Stimulated activated CD8-positive, alpha-beta memory T cell treated with anti-CD3 and anti-CD28 coated beads, Interleukin-12 subunit alpha, Interleukin-12 subunit beta, amount 100 ng/mL, for 4 hours (primary cell): ENCODE measurements at regions not wholly inside any gene's neighbourhood (a gene's known extent, or its start where the extent isn't known, plus 50 kb on each side); places are given as distances from the start of the nearest gene placed in this dataset.
"Not testable (repeated sequence)": the region's sequence is repeated elsewhere in the genome, so short reads cannot be mapped to it uniquely, and the experiment has no call there.

Experiments used
- DNase-seq: peaks from one replicate; pipeline ENCODE4 v3.0.0-alpha.2; 2020; ENCODE audit warnings: low read depth

DNA sequence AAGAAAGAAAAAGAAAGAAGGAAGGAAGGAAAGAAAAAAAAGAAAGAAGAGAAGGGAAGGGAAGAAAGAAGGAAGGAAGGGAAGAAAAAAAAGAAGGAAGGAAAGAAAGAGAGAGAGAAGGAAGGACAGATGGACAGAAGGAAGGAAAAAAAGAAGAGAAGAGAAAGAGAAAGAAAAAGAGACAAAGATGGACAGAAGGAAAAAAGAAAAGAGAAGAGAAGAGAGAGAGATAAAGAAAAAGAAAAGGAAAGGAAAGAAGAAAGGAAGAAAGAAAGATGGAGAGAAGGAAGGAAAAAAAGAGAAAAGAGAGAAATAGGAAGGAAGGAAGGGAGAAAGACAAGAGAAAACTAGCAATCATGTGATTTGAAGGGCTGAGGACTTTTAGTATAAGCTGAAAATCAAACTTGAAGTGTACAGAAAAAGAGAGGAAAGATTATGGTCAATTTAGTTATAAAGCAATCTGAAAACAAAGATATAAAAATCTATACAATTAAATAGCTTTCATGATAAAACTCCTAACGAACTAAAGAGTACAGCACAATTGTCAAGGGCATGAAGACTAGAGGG lies 115.3 kb downstream of the LTN1 start:
- DNase-seq, result no peak

DNA sequence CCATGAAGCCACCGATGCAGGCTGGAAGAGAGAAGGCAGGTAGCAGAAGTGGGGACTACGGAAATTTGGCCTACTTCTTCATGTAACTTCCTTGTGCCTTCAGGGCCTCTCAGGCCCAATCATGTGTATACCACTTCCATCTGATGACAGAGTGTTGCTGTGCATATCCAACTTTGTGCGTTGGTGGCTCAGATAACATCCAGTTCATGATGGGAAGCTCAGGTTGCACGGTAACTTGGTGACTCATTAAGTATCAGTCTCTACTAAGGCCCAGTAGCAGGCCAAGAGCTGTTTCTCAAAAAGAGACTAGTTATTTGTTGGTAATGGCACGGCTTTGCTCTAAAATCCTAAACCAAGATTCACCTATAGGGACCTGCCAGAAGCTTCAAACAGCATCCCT lies 117.6 kb downstream of the LTN1 start:
- no peak for DNase-seq

DNA sequence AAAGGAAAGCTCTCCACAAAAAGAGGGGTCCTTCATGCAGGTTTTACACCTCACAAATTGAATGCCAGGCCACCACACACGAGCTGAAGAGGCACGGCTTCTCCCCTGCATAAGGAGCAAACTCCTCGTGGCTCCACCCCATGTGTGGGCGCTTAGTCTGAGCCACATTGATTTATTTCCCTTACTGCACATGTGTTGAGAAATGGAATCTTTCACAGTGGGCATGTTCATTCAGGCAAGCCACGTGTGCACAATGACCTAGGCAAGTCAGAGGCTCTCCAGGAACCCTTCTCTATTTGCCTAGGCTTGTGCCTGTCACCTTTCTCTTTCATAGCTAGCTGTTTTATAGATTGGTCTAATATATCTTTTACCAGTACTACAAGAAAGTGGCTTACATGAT lies 120.5 kb downstream of the LTN1 start:
- no peak for DNase-seq

DNA sequence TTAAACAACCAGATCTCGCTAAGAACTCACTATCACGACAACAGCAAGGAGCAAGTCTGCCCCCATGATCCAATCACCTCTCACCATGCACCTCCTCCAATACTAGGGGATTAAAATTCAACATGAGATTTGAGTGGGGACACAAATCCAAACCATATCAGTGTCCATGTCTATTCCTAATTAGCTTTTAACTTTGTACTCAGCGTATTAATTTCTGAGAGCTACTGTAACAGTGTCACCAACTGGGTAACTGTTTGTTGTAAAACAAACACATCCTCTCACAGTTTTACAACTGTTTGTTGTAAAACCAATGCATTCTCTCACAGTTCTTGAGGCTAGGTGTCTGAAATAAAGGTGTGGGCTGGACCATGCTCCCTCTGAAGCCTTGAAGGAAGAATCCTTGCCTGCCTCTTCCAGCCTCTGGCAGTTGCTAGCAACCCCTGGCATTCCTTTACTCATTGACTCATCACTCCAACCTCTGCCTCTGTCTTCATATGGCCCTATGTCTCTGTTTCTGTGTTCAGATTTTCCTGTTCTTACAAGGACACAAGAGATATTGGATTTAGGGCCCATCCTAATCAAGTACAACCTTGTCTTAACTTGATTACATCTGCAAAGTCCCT lies 121.2 kb downstream of the LTN1 start:
- no peak for DNase-seq

DNA sequence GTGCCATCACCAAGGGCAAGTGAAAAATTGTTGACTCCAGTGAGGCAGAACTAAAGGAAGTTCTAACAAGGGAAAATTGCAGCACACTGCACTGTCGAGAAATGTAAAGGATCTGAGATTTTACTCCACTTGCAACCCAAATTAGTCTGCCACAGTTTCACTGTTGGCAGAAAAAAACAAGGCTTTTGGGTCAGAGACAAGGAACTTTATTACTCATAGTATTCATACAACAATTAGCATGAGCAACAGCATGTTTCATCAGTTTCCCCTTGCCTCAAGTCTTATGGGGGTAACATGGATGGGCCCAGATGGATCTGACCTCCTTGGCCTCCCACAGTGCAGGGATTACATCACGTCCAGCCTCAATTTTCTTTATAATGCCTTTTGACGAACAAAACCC lies 125.3 kb downstream of the LTN1 start:
- no peak for DNase-seq

DNA sequence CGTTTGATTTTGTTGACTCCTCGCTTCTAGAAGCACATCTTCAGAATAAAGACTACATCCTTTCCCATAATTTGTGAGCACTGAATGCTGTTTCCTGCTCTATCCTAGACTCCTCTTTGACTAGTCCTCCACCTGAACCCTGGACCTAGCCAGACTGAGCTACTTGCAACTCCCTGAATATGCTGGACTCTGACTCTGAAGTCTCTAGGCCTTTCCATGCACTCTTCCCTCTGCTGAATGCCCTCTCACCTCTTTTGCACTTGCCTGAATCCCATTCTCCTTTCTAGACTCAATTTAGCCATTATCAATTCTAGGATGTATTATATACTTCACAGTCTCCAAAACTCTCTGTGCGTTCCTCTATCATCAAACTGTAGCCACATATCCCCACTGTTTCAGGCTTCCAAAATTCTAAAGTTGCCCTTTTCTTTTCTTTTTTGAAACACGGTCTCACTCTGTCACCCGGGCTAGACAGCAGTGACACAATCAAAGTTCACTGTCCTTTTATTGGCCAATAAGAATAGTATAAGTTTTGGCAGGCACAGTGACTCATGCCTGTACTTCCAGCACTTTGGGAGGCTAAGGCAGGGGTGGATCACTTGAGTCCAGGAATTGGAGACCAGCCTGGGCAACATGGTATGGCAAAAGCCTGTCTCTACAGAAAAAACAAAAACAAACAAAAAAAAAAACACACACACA lies 127.0 kb downstream of the LTN1 start:
- DNase-seq, result no peak

DNA sequence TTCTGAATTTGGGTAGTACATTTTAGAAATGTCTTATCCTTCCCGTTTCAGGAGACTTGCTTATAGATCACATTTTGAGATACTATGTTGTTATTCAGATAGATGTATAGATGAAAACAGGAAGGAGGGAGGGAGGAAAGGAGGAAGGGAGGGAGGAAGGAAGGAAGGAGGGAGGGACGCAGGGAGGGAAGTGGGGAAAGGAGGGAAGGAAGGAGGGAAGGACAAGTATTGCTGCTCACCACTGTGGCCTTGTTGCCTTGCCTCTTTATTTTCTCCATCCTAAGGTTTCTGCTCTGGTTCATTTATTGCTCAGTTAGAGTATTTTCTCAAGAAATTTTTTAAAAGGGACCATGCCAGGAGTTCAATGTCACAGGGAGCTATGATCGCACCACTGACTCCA lies 134.3 kb downstream of the LTN1 start:
- no peak for DNase-seq

DNA sequence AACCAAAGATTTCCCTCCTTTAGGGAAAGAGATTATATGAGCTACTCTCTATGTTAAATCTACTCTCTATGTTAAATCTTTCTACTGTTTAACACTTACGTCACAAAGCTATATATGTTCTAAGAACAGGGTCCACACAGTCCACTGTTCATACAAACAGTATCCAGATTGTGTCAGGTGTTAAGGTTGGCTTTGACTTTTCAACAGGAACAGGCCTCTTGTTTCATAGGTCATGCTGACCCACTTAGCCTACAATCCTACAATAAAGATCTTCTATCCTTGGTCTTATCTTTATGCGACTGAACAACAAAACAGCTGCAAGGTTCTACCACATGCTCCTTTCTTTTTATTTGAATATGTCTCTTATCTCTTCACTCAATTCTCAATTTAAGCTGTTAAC lies 134.9 kb downstream of the LTN1 start:
- DNase-seq, result no peak

DNA sequence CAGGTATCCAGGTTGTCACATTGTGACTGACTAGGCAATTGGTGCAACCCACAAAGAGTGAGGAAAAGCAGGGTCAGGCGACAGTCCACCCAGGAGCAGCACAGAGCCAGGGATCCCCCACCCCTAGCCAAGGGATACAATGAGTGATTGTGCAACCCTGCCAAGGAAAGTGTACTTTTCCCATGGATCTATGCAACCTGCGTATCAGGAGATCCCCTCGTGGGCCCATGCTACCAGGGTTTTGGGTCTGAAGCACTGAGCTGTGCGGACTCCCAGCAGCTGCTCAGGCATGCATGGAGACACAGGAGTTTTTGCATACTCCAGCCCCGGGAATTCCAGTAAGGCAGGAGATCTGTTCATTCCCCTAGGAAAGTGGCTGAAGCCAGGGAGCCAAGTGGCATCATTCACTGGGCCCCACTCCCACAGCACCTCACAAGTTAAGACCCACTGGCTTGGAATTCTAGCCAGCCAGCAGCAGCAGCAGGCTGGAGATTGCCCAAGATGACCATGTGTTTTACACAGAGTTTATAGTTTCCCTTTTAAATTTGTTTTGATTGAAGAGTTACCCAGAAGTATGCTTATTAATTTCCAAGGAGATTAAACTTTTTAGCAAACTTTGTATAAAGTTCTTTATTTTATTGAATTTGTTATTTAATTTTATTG lies 136.0 kb downstream of the LTN1 start:
- no peak for DNase-seq

DNA sequence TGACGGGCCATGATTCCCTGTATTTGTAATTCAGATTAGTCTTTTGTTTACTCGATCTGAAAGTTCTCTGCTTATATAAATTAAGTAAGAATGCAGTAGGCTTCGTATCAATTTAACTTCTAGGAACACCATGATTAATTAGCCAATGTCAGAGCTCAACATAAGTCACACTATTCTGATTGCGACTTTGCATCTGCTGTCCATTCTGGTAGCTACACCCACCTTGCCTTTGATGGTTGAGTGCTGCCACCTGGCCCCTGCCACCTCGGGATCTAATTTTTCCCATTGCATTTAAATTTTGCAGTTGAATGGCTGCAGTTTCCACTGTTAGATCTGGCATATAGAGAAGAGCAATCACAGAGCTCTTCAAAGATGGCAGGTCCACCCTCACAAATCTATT lies 140.0 kb downstream of the LTN1 start:
- DNase-seq, result no peak

DNA sequence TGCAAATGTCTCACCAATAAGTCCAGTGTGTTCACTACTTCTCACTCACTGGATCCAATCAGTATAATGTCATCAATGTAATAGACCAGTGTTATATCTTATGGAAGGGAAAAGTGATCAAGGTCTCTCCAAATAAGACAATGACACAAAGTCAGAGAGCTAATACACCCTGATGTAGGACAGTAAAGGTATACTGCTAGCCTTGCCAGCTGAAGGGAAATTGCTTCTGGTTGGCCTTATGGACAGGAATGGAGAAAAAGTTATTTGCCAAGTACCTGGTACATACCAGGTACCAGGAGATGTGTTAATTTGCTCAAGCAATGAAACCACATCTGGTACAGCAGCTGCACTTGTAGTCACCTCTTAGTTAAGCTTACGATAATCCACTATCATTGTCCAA lies 141.0 kb downstream of the LTN1 start:
- no peak for DNase-seq

DNA sequence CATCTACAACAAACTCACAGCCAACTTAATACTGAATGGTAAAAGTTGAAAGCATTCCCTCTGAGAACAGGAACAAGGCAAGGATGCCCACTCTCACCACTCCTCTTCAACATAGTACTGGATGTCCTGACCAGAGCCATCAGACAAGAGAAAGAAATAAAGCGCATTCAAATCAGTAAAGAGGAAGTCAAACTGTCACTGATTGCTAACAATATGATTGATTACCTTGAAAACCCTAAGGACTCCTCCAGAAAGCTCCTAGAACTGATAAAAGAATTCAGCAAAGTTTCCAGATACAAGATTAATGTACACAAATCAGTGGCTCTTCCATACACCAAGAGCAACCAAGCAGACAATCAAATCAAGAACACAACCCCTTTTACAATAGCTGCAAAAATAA lies 153.4 kb downstream of the LTN1 start:
- not testable (repeated sequence) for DNase-seq

DNA sequence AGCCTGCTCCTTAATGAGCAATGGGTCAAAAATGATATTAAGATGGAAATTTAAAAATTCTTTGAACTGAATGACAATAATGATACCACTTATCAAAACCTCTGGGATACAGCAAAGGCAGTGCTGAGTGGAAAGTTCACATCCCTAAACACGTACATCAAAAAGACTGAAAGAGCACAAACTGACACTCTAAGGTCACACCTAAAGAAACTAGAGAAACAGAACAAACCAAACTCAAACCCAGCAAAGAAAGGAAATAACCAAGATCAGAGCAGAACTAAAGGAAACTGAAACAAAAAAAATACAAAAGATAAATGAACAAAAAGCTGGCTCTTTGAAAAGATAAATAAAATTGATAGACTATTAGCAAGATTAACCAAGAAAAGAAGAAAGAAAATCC lies 155.3 kb downstream of the LTN1 start:
- DNase-seq, result not testable (repeated sequence)

DNA sequence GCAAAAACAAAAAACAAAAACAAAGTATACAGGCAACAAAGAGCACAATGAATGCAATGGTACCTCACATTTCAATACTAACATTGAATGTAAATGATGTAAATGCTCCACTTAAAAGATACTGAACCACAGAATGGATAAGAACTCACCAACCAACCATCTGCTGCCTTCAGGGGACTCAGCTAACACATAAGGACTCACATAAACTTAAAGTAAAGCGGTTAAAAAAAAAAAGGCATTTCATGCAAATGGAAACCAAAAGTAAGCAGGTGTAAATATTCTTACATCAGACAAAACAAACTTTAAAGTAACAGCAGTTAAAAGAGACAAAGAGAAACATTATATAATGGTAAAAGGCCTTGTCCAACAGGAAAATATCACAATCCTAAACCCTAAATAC lies 156.1 kb downstream of the LTN1 start:
- DNase-seq, result not testable (repeated sequence)

DNA sequence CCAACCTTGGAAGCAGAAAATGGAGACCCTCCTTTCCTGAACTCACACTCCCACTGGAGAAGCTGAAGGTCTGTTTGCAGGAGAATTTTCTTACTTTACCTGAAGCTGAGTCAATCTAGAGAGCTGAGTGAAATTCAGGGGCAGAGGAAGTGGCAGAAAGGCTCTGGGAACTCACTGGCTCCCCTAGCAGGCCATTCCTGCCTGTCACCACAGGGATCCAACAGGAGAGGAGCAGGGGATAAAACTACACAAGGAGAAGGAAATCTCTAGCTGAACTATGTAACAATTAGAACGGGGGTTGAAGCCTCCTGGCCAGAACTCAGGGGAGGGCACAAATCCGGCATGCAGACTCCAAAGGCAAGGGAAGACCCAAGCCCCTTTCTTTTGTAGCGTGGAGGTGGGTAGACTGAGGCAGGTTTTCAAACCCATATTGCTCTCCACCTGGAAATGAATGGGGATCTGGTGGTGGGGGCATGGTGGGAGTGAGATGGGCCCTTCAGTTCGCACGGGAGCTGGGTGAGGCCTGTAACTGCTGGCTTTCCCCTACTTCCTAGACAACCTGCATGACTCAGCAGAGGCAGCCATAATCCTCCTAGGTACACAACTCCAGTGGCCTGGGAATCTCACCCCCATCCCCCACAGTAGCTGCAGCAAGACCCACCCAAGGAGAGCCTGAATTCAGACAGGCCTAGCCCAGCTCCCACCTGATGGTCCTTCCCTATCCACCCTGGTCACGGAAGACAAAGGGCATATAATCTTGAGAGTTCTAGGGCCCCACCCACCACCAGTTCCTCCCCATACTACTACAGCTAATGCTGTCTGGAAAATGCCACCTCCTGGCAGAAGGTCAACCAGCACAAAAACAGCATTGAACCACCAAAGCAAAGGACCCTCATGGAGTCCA lies 158.1 kb downstream of the LTN1 start:
- no peak for DNase-seq

DNA sequence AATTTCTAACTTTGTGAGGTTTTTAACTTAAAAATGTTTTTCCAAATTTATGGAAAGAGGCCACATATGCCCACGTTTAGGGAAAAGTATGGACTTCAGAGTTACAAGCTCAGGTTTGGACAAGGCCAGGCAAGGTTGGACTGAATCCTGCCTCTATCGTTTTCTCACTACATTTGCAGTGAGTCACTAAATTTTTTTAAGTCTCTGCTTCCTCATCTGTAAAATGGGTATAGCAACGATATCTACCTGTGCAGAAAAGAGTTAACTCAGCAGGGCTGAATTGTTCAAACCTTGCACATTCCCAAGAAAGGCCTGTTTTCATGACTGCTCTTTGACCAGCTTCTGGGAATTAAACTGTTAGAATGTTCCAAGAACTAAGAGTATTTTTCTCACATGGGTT lies 159.1 kb downstream of the LTN1 start:
- DNase-seq, result no peak

DNA sequence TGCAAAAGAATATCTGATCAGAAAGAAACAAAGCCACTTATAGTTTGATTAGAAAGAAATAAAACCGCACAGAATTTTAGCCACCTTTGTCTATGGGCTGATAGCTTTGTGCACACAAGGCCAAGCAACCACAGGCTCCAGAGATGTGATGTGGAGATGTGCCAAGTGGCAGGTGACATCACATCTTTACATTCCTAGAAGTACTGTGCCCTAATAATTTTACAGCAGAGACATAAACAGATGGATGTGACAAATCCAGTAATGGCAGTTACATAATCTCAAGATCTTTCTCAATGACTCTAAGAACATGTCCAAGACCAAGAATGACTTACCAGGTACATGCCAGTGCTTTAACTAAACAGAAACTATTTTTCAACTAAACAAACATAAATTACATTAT lies 159.5 kb downstream of the LTN1 start:
- no peak for DNase-seq

DNA sequence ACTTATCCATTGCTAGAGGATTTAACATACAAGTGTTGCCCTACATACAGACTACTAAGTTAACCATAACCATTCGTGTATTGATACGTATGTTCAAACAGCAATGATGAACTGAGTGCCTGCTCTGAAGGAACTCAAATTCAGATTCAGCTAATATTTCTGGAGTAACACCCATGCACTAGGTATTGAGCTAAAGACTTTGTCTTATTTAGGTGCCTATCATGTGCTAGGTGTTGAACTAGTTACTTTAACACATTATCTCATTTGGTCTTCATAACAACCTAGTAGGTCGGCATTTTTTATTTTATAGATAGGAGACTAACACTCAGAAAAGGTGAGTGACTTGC lies 160.0 kb downstream of the LTN1 start:
- no peak for DNase-seq

DNA sequence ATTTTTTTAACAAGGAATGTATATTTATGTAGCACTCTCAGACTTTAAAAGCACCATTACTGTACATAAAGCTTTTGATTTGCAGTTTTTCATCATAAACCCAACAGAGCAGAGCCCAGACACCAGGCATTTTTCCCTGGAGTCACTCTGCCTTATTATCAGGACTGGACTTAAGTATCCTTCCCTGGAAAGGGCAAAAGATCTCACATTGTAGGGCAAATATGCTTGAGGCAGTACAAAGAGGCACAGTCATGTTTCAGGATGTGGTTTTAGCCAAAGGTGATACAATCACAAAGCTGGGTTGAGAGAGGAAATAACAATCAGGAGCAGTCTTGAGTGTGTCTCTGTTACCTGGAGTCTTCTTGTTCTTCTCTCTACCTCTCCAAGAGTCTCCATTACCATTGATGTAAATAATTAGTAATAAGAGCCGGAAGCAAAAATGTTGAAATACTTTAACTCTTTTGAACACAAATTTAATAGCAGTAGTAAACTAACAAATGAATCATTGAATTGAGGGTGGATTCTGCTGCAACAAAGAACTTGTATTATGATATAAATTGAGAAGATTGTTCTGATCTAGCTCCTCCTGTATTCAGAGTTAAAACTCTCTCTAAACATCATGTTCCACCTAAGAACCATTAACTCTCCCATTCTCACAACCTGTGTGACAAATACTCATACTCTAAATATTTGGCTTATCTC lies 160.5 kb downstream of the LTN1 start:
- DNase-seq, result no peak

DNA sequence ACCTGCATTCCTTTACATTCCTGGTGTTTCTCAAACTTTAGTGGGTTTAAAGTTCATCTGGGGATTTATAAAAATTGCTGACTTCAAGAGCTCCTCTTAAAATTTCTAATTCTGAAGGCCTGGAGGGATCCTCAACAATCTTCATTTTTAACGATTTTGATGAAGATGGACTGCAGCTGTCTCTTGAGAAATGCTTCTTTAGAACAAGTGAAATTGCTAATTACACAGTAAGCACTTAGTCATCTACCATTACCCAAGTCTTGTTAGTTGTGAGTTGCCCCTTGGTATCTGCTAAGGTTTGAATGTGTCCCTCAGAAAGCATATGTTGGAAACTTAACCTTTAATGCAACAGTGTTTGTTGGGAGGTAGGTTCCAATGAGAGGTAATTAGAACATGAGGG lies 163.7 kb downstream of the LTN1 start:
- no peak for DNase-seq

DNA sequence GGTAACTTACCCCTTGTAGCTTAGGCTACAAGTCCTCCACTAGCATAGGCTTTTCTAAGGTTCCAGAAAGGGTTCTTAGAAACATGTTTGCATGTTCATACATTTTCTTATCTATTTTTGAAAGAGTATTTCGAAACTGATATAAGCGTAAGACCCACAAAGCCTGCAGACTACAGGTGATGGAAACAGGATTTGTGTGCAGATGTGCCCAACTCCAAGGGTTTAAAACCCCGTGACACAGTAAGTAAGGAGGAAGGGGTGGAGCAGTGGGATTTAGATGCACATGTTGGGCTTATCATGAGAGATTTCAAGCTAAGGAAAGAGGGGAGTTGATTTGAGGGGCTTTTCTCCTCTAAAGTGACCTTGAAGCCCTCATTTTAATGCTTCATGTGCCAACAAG lies 164.7 kb downstream of the LTN1 start:
- DNase-seq, result no peak

DNA sequence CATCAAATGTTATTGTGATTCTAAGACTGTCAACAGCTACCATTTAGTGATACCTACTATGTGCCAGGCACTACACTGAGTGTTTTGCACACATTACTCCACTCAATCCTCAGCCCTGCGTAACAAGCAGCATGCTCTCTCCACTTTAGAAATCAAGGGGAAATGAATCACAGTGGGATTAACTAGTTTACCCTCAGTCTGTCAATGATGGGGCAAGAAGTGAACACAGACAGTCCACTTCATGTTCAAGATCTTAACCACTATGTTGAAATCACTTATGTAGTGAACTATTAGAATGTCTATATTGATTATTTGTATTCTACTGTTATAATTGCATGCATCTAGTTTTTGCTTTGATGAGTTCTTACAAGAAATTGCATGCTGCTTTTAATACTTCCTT lies 165.3 kb downstream of the LTN1 start:
- DNase-seq, result no peak
